HG03064 (cell line): ENCODE measurements at regions not wholly inside any gene's neighbourhood (a gene's known extent, or its start where the extent isn't known, plus 50 kb on each side); places are given as distances from the start of the nearest gene placed in this dataset.

Experiments
- ATAC-seq: cut with Tn5 transposase; IDR thresholded peaks from one replicate; pipeline ENCODE4 v1.9.1; 2021; ENCODE audit warnings: low read depth; ENCODE audit not compliant: unreplicated experiment

- ATAC-seq: no peak
These were observed 52.3 kb downstream of the PLEKHG1 start for GRCh38 chr6:150651808-150652470.

GRCh38 chr6:150652848-150653613 lies 53.3 kb downstream of the PLEKHG1 start:
- no peak for ATAC-seq

GRCh38 chr6:150654608-150655007 lies 54.9 kb downstream of the PLEKHG1 start:
- no peak for ATAC-seq

- ATAC-seq: no peak
These were observed 56.5 kb downstream of the PLEKHG1 start for GRCh38 chr6:150656156-150656555.

GRCh38 chr6:150658421-150658820 lies 58.7 kb downstream of the PLEKHG1 start:
- no peak for ATAC-seq

- no peak for ATAC-seq
These were observed 59.5 kb downstream of the PLEKHG1 start for GRCh38 chr6:150659046-150659763.

- ATAC-seq: no peak
These were observed 61.7 kb downstream of the PLEKHG1 start for GRCh38 chr6:150661216-150662007.

- no peak for ATAC-seq
These were observed 63.1 kb downstream of the PLEKHG1 start for GRCh38 chr6:150662814-150663213.

GRCh38 chr6:150664091-150664490 lies 64.4 kb downstream of the PLEKHG1 start:
- no peak for ATAC-seq

GRCh38 chr6:150666071-150666470 lies 66.4 kb downstream of the PLEKHG1 start:
- ATAC-seq: no peak

GRCh38 chr6:150667359-150667758 lies 67.7 kb downstream of the PLEKHG1 start:
- no peak for ATAC-seq

GRCh38 chr6:150667977-150668716 lies 68.5 kb downstream of the PLEKHG1 start:
- ATAC-seq: no peak

- no peak for ATAC-seq
These were observed 69.2 kb downstream of the PLEKHG1 start for GRCh38 chr6:150668900-150669302.

- no peak for ATAC-seq
These were observed 70.6 kb downstream of the PLEKHG1 start for GRCh38 chr6:150670311-150670710.

GRCh38 chr6:150672800-150673199 lies 73.1 kb downstream of the PLEKHG1 start:
- ATAC-seq: no peak

- ATAC-seq: no peak
These were observed 74.1 kb downstream of the PLEKHG1 start for GRCh38 chr6:150673720-150674346.

- no peak for ATAC-seq
These were observed 76.7 kb downstream of the PLEKHG1 start for GRCh38 chr6:150676344-150676743.

GRCh38 chr6:150676772-150677171 lies 77.1 kb downstream of the PLEKHG1 start:
- ATAC-seq: no peak

GRCh38 chr6:150680510-150680909 lies 80.8 kb downstream of the PLEKHG1 start:
- ATAC-seq: no peak
